ENCODE measurements at regions not wholly inside any gene's neighbourhood (a gene's known extent, or its start where the extent isn't known, plus 50 kb on each side); places are given as distances from the start of the nearest gene placed in this dataset.
A peak's percentile ranks its signal among the peaks of the same experiment; 100 is the strongest.

DNA sequence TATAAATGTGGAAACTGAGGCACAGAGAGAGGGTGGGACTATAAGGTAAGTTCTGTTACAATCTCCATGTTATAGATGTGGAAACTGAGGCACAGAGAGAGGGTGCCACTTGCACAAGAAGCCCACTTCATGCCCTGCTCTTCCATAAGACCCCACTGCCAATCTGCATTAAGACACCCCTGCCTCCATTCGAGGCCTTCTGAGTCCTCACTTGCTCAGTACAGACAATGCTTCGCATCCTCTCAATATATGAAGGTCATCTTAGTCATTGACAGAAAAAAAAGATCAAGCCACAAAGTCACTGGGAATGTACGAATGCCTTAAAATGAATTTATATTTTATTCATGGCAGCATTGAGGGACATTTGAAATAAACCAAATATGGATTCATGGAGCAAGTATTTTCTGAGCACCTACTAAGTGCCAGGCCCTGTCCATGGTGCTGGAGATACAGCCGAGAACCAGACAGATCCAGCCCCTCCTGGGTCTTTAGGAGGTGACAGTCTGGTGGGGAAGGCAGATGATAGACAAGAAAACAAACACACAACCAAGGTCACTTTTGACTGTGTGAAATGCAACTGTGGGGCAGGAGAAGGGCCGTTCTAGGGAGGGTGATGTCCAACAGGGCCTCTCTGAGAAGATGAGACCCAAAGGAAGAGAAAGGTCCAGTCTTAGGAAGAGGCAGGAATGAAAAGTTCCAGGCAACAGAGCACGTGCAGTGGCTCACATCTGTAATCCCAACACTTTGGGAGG lies 92.5 kb upstream of the PTPN1 start:
- H3K27ac Mint-ChIP-seq, result no peak overlapping the region
- ATAC-seq (replicated peaks) (no peak), DNase-seq (no peak)
- H3K27me3 Mint-ChIP-seq, result peaks cover 19 to 46% of the 10 kb centered on the region in 2 donors
- no peak overlapping the region for H3K4me3 Mint-ChIP-seq
- no peaks in the 10 kb centered on the region for H3K36me3 Mint-ChIP-seq (ENCODE audit: insufficient read depth)
- no peaks in the 10 kb centered on the region for H3K9me3 Mint-ChIP-seq
- peaks cover 0 to 2% of the 10 kb centered on the region in 2 donors for H3K4me1 Mint-ChIP-seq (ENCODE audit: low read depth in 2 of 2)

DNA sequence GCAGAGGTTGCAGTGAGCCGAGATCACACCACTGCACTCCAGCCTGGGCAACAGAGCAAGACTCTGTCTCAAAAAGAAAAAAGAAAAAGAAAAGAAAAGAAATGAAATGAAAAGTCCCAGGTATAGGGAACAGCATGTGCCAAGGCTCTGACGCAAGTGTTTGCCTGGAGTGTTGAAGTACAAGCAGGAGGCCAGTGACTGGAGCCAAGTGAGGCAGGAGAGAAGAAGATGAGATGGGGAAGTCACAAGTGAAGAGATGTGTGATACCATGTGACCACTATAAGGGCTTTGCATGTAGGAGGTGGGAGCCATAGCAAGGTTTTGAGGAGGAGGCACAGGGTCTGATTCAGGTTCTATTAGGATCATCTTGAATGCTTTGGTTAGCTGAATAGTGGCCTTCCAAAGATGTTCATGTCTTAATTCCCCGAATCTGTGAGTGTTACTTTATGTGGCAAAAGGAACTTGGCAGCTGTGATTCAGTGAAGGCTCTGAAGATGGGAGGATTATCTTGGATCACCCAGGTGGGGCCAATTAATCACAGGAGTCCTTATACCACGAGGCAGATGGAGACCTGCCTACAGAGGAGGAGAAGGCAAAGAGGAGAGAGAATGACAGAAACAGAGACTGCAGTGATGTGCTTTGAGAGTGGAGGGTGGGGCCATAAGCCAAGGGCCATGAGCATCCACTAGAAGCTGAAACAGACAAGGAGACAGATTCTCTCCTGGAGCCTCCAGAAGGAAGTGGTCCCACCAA lies 91.1 kb upstream of the PTPN1 start:
- ATAC-seq (replicated peaks) (no peak), DNase-seq (no peak)
- Mint-ChIP-seq H3K27ac (no peak overlapping the region), H3K36me3 (ENCODE audit: insufficient read depth) (no peaks in the 10 kb centered on the region), H3K9me3 (no peaks in the 10 kb centered on the region), H3K4me3 (no peak overlapping the region), H3K27me3 (peaks cover 20 to 41% of the 10 kb centered on the region in 2 donors), H3K4me1 (ENCODE audit: low read depth in 2 of 2) (peaks cover 0 to 2% of the 10 kb centered on the region in 2 donors)

DNA sequence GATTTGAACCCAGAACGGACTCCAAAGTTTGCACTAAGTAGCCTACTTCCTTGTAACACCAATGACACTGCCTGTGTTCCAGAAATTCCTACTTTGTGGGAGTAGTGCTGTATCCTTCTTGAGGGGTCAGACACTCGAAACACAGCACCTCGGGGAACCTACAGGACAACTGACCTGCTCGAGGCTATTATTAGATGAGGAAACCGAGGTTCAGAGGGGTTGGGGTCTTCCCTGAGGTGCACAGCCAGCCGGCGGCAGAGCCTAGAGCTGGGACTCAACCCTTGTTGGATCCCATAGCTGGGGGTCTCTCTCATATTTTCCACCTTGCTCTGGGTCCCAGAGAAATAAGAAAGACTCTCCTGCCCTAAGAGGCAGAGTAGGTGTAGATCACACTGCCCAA lies 89.8 kb upstream of the PTPN1 start:
- H3K27ac Mint-ChIP-seq, result no peak overlapping the region
- H3K36me3 Mint-ChIP-seq (ENCODE audit: insufficient read depth), result no peaks in the 10 kb centered on the region
- H3K27me3 Mint-ChIP-seq, result peaks cover 21 to 40% of the 10 kb centered on the region in 2 donors
- DNase-seq (no peak), ATAC-seq (replicated peaks) (no peak)
- no peaks in the 10 kb centered on the region for H3K9me3 Mint-ChIP-seq
- H3K4me3 Mint-ChIP-seq, result no peak overlapping the region
- peaks cover 0 to 2% of the 10 kb centered on the region in 2 donors for H3K4me1 Mint-ChIP-seq (ENCODE audit: low read depth in 2 of 2)

DNA sequence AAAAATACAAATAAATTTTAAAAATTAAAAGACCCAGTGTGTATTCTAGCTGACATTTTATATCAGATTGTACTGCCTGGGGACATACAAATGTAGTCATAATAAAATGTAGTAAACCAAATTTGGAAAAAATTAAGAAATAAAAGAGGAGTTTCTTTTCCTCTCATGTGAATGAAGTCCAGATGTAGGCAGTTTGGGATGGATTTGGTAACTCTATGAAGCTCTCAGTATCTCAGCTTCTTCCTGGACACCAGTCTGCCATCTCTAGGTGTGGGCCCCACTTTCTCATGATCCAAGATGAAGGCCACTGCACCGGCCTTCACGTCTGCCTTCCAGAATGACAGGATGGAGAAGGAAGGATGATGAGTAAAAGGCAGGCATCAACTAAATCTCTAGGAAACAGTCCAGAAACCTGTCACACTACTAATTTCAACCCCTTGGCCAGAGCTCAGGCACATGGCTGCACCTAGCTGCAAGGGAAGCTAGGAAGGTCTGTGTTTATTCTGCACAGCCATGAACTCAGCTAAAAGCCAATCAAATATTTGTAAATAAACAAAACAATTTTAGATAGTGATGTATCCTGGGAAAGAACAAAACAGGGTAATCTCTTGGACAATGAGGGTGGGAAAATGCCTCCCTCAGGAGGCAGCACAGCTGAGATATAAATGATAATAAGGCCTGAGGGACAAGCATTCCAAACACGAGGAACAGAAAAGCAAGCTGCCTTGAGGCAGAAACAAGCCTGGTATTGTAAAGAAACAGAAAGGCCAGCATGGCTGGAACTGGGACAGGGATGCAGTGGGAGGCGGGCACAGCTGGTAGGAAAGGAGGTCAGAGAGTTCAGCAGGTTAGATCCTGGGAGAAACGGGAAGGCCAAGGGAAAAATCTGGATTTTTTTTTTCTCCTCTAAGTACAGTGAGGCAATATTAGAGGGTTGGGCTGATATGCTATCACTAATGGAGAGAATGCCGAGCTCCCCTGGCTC lies 88.5 kb upstream of the PTPN1 start:
- no peak overlapping the region for H3K27ac Mint-ChIP-seq
- H3K36me3 Mint-ChIP-seq (ENCODE audit: insufficient read depth), result no peaks in the 10 kb centered on the region
- H3K27me3 Mint-ChIP-seq, result peaks cover 13 to 36% of the 10 kb centered on the region in 2 donors
- ATAC-seq (replicated peaks) (no peak), DNase-seq (no peak)
- H3K4me1 Mint-ChIP-seq (ENCODE audit: low read depth in 2 of 2), result peaks cover 0 to 2% of the 10 kb centered on the region in 2 donors
- H3K4me3 Mint-ChIP-seq, result no peak overlapping the region
- H3K9me3 Mint-ChIP-seq, result no peaks in the 10 kb centered on the region

DNA sequence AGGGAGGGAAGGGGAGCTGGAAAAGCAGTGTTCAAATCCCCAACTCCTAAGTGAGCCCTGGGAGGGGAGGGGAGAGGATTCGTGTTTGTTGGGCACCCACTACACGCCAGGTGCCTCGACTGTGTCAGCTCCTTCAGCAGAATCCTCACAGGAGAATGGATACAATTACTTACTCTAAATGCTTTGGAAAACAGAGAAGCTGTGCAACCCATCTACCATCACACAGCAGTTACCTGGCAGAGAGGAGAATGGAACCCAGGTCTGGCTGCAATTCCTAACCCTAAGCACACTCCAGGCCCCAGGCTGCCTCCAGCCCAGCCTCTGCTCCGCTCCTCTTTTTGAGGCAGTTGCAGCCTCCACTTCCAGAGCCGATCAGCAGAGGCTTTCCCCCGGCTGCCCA lies 86.4 kb upstream of the PTPN1 start:
- peaks cover 12 to 36% of the 10 kb centered on the region in 2 donors for H3K27me3 Mint-ChIP-seq
- peaks cover 0 to 2% of the 10 kb centered on the region in 2 donors for H3K4me1 Mint-ChIP-seq (ENCODE audit: low read depth in 2 of 2)
- H3K36me3 Mint-ChIP-seq (ENCODE audit: insufficient read depth), result no peaks in the 10 kb centered on the region
- H3K9me3 Mint-ChIP-seq, result no peaks in the 10 kb centered on the region
- ATAC-seq (replicated peaks) (no peak), DNase-seq (no peak)
- H3K4me3 Mint-ChIP-seq, result no peak overlapping the region
- no peak overlapping the region for H3K27ac Mint-ChIP-seq

DNA sequence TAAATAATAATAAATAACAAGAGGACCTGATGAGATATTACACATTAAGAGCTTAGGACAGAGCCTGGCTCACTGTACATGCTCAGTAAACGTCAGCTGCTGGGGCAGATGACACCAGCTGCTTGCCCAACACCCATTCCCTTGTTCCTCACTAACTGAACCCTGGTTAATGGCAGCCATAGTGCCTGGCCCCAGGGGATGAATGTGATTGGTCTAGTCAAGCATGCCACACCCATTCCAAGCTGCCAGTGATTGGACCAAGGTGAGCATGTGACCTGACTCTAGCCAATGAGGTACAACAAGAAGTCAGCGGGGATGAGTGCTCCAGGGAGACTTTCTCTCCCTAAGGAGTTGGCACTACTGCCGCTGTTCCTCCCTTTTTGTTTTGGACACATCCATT lies 85.1 kb upstream of the PTPN1 start:
- H3K36me3 Mint-ChIP-seq (ENCODE audit: insufficient read depth), result no peaks in the 10 kb centered on the region
- H3K4me3 Mint-ChIP-seq, result no peak overlapping the region
- DNase-seq, result no peak
- H3K4me1 Mint-ChIP-seq (ENCODE audit: low read depth in 2 of 2), result no peaks in the 10 kb centered on the region
- ATAC-seq (replicated peaks), result no peak
- no peak overlapping the region for H3K27ac Mint-ChIP-seq
- H3K27me3 Mint-ChIP-seq, result peaks cover 12 to 24% of the 10 kb centered on the region in 2 donors
- H3K9me3 Mint-ChIP-seq, result no peaks in the 10 kb centered on the region

DNA sequence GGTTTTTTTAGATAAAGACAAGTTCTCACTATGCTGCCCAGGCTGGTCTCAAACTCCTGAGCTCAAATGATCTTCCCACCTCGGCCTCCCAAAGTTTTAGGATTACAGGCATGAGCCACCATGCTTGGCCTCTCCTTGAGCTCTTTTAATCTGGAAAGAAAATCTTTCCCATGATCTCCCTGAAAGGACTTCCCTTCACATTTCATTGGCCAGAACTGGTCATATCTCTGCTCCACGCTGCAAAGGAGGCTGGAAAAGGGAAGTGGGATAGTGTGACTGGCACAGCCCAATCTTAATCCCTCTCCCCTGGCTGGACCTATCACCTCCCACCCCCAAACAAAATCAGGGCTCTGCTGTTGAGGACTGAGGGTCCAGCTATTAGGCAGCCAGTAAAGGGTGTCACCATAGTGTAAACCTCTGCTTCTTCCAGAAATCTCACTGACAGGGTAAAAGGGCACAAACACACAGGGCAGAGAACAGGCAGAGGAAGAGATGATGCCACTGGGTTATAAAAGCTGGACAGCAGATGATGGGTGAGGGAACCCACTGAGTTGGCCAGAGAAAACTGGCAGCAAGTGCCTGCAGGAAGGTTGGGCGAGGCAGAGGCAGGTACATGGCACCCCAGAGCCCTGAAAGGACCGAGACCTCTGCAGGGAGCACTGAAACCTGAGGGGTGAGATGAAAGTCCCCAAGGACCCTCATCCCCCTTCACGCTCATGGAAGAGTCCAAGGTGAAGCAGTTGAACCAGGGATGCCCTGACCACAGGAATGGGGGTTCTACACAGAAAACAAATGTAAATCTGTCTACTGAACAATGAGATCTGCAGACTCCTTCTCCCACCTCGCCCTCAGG lies 83.1 kb upstream of the PTPN1 start:
- no peaks in the 10 kb centered on the region for H3K9me3 Mint-ChIP-seq
- no peak for ATAC-seq (replicated peaks)
- no peaks in the 10 kb centered on the region for H3K4me1 Mint-ChIP-seq (ENCODE audit: low read depth in 2 of 2)
- no peak for DNase-seq
- H3K27me3 Mint-ChIP-seq, result peaks cover 18 to 39% of the 10 kb centered on the region in 2 donors
- no peak overlapping the region for H3K4me3 Mint-ChIP-seq
- H3K36me3 Mint-ChIP-seq (ENCODE audit: insufficient read depth), result no peaks in the 10 kb centered on the region
- H3K27ac Mint-ChIP-seq, result no peak overlapping the region

DNA sequence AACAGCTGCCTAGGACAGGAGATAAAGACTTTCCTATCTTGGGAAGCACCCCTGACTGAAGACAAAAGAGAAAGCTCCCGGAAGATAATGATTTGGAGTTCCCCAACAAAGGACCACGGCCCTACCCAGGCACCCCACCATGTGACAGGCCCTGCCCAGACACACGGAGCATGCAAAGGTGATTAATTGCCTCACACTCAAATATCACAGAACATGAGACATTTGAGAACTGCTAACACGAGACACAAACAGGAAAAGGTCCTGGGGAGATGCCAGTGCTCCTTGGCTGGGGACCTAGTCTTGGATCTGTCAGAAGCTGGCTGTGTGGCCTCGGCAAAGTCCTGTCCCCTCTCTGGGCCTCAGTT lies 82.5 kb upstream of the PTPN1 start:
- Mint-ChIP-seq H3K4me3 (no peak overlapping the region), H3K36me3 (ENCODE audit: insufficient read depth) (no peaks in the 10 kb centered on the region), H3K27ac (no peak overlapping the region), H3K4me1 (ENCODE audit: low read depth in 2 of 2) (no peaks in the 10 kb centered on the region), H3K27me3 (peaks cover 20 to 38% of the 10 kb centered on the region in 2 donors), H3K9me3 (no peaks in the 10 kb centered on the region)
- no peak for ATAC-seq (replicated peaks)
- no peak for DNase-seq

DNA sequence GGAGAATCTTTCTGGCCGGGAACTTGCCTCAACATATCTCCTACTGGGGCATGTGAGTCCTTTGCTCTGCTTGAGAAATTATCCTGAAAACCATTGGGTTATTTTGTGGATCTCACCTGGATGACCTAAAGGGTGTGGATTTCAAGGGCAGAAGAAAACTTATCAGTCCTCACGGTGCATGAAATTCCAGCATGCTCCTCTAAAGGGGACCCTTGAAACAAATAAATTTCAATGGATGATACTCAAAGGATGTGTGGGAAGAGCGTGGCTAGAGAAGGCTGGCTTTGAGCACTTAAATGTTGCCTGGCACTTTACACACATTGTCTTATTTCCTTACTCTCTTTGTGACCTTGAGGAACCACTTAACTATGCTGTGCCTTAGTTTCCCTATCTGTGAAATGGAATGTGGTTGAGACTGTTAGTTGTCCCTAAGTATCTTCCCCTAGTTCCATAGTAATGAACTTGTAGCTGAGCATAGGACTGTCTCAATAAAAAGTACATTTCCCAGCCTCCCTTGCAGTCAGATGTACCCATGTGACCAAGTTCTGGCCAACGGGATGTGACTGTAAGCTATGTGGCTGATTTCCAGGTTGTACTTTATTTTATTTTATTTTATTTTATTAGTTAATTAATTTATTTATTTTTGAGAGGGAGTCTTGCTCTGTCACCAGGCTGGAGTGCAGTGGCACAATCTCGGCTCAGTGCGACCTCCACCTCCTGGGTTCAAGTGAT lies 81.9 kb upstream of the PTPN1 start:
- Mint-ChIP-seq H3K36me3 (ENCODE audit: insufficient read depth) (no peaks in the 10 kb centered on the region), H3K4me1 (ENCODE audit: low read depth in 2 of 2) (no peaks in the 10 kb centered on the region), H3K4me3 (no peak overlapping the region), H3K27me3 (peaks cover 24 to 42% of the 10 kb centered on the region in 2 donors), H3K27ac (no peak overlapping the region), H3K9me3 (no peaks in the 10 kb centered on the region)
- DNase-seq, result no peak
- ATAC-seq (replicated peaks), result no peak

DNA sequence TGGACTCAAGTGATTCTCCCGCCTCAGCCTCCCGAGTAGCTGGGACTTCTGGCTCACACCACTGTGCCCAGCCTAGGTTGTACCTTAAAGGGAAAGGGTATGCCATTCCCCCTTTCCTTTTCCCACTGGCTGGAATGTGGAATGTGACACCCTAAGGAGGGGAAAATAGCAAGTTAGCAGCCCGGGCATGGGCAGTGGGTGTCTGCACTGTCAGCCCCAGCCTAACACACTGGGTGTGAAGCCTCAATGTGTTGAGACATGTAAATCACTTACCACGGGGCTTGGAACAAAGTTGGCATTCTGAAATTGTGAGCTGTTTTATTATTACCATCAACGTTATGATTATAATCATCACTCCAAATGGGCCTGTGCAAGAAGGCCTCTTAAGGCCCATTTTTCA lies 80.8 kb upstream of the PTPN1 start:
- Mint-ChIP-seq H3K36me3 (ENCODE audit: insufficient read depth) (no peaks in the 10 kb centered on the region), H3K4me1 (ENCODE audit: low read depth in 2 of 2) (no peaks in the 10 kb centered on the region), H3K27ac (no peak overlapping the region), H3K4me3 (no peak overlapping the region), H3K27me3 (peaks cover 20 to 38% of the 10 kb centered on the region in 2 donors), H3K9me3 (no peaks in the 10 kb centered on the region)
- ATAC-seq (replicated peaks) (no peak), DNase-seq (no peak)

DNA sequence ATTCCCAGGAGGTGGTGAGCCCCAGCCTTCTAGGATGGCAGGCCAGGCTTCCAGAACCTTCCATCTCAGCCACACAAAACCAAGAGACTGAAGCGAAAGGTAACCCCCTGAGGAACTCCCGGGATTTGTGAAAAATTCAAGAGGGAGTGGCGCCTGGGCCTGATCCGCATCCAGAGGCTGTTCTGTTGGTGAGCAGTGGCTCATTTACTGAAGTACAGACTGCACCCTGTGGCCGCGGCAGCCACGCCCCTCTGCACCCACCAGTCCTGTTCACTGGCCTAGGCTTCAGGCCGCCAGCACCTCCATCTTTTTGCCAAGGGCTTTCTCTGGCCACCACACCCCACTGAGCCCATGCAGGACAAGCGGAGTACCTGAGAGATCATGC lies 79.1 kb upstream of the PTPN1 start:
- no peaks in the 10 kb centered on the region for H3K4me1 Mint-ChIP-seq (ENCODE audit: low read depth in 2 of 2)
- H3K27ac Mint-ChIP-seq, result no peak overlapping the region
- DNase-seq (no peak), ATAC-seq (replicated peaks) (no peak)
- H3K9me3 Mint-ChIP-seq, result no peaks in the 10 kb centered on the region
- H3K27me3 Mint-ChIP-seq, result peaks cover 18 to 43% of the 10 kb centered on the region in 2 donors
- no peaks in the 10 kb centered on the region for H3K36me3 Mint-ChIP-seq (ENCODE audit: insufficient read depth)
- no peak overlapping the region for H3K4me3 Mint-ChIP-seq

DNA sequence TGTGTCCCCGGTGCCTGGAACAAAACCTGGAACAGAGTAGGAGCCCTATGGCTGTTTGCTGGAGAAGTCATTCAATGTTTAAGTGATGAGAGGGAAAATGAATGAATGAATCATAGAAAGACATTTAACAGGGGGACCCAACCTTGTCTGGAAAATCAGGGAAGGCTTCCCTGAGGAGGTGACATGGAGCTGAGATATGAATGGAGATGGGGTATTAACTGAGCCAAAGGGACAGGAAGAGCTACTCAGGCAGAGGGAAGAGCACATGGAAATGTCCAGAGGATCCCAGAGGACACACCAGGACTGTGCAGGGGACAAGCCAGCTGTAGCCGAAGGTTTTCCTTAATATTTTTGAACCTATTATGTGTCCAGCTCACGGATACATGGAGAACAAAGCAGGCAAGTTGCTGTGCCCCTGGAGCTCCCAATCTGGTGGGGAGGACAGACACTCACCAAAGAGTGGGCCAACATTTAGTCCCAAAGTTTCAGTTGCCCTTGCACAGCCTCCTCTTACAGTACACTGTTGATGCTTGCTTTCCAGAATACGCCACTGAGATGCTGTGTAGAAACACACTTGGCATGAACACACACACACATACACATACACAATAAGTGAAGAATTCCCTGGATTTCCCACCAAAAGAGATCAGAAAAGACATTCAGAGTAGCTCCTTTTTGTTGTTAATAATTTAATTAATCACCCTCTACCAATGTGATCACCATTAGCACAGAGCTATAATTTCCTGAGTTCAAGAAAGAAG lies 77.0 kb upstream of the PTPN1 start:
- Mint-ChIP-seq H3K4me3 (no peak overlapping the region), H3K27ac (peak overlapping the region in 1 of 2 donors; percentile 7), H3K9me3 (no peaks in the 10 kb centered on the region), H3K36me3 (ENCODE audit: insufficient read depth) (no peaks in the 10 kb centered on the region), H3K4me1 (ENCODE audit: low read depth in 2 of 2) (no peaks in the 10 kb centered on the region), H3K27me3 (peaks cover 17 to 33% of the 10 kb centered on the region in 2 donors)
- ATAC-seq (replicated peaks) (no peak), DNase-seq (no peak)

All from effector memory CD8-positive, alpha-beta T cell (primary cell).